ENCODE measurements at regions not wholly inside any gene's neighbourhood (a gene's known extent, or its start where the extent isn't known, plus 50 kb on each side); places are given as distances from the start of the nearest gene placed in this dataset.
"Not testable (repeated sequence)": the region's sequence is repeated elsewhere in the genome, so short reads cannot be mapped to it uniquely, and the experiment has no call there.

DNA sequence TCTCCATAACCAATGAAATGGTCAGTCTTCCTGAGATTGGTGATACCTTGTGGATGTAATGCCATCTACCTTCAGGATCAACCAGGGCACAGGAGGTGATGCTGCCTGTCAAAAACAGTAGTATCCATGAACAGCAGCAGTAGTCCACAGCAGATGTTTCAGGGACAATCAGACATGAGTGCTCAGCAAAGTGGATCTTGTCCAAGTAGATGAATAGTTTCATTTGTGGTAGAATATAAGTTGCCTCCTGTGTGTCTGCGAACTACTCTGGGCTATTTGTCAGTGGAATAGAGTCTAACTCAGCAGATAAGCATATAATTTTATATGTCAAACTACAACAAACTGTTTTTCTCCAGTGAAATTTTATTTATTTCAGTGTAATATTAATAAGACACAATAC, 1860.1 kb upstream of the ACO1 start:
- intact Hi-C loops (cut with DNase I): no loop called here
- no peak overlapping the region for H3K4me3 ChIP-seq
- no peaks in the 10 kb centered on the region for H3K27me3 ChIP-seq
- no peaks in the 10 kb centered on the region for H3K4me1 ChIP-seq
- 81% methylated on average over 1 of the region's 1 CpG for WGBS
- no peak for DNase-seq (ENCODE audit: extremely low spot score)
- no peak overlapping the region for H3K27ac ChIP-seq (replicated peaks in 1 of 4)
- H3K9me3 ChIP-seq: no peaks in the 10 kb centered on the region
- TF ChIP-seq POLR2AphosphoS5 (IDR thresholded peaks at IDR 0.05): no peak
- no peak for TF ChIP-seq CTCF (IDR thresholded peaks at IDR 0.05)
- no peak for TF ChIP-seq EP300 (IDR thresholded peaks at IDR 0.05)
- no peak for TF ChIP-seq POLR2A (IDR thresholded peaks at IDR 0.05; ENCODE audit: low read depth)
- no peaks in the 10 kb centered on the region for H3K36me3 ChIP-seq

DNA sequence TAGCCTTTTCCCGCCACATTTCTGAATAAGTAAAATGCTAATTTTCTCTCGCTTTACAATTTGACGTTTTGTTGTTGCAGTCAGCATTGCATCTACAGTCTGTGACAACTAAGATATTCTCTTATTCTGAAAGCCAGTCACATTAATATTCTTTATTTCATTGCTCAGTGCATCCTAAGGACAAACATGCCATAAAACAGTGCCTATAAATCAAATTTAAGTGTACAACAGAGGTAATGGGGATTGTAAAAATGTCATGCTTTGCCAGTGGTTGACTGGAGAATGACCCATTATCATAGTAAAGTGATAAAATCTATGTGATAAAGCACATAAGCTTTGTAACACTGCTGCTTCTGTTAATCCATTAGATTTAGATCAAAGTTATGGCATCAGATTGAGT, 1850.0 kb upstream of the ACO1 start:
- WGBS: 97% methylated on average over 3 of the region's 3 CpGs
- H3K36me3 ChIP-seq: no peaks in the 10 kb centered on the region
- H3K4me3 ChIP-seq: no peak overlapping the region
- TF ChIP-seq CTCF (IDR thresholded peaks at IDR 0.05): no peak
- TF ChIP-seq POLR2A (IDR thresholded peaks at IDR 0.05; ENCODE audit: low read depth): no peak
- no peak for TF ChIP-seq POLR2AphosphoS5 (IDR thresholded peaks at IDR 0.05)
- no peak for TF ChIP-seq EP300 (IDR thresholded peaks at IDR 0.05)
- no peak for DNase-seq (ENCODE audit: extremely low spot score)
- no peaks in the 10 kb centered on the region for H3K4me1 ChIP-seq
- intact Hi-C loops (cut with DNase I): no loop called here
- no peaks in the 10 kb centered on the region for H3K27me3 ChIP-seq
- H3K9me3 ChIP-seq: no peaks in the 10 kb centered on the region
- no peak overlapping the region for H3K27ac ChIP-seq (replicated peaks in 1 of 4)

- Histone ChIP-seq H3K9me3 (no peaks in the 10 kb centered on the region), H3K36me3 (no peaks in the 10 kb centered on the region), H3K4me3 (no peak overlapping the region), H3K4me1 (no peaks in the 10 kb centered on the region), H3K27me3 (no peaks in the 10 kb centered on the region), H3K27ac (replicated peaks in 1 of 4) (no peak overlapping the region)
- intact Hi-C loops (cut with DNase I): no loop called here
- 81% methylated on average over 2 of the region's 2 CpGs for WGBS
- DNase-seq (ENCODE audit: extremely low spot score): no peak
- TF ChIP-seq POLR2AphosphoS5 (IDR thresholded peaks at IDR 0.05) (no peak), EP300 (IDR thresholded peaks at IDR 0.05) (no peak), CTCF (IDR thresholded peaks at IDR 0.05) (no peak), POLR2A (IDR thresholded peaks at IDR 0.05; ENCODE audit: low read depth) (no peak)
Observed at GRCh38 chr9:30534896-30535295, 1849.5 kb upstream of the ACO1 start.

- Histone ChIP-seq H3K4me1 (no peaks in the 10 kb centered on the region), H3K9me3 (no peaks in the 10 kb centered on the region), H3K27me3 (no peaks in the 10 kb centered on the region), H3K4me3 (no peak overlapping the region), H3K36me3 (no peaks in the 10 kb centered on the region), H3K27ac (replicated peaks in 1 of 4) (no peak overlapping the region)
- 40% methylated on average over 2 of the region's 3 CpGs for WGBS
- TF ChIP-seq CTCF (IDR thresholded peaks at IDR 0.05) (no peak), POLR2AphosphoS5 (IDR thresholded peaks at IDR 0.05) (no peak), EP300 (IDR thresholded peaks at IDR 0.05) (no peak), POLR2A (IDR thresholded peaks at IDR 0.05; ENCODE audit: low read depth) (no peak)
- DNase-seq (ENCODE audit: extremely low spot score): no peak
- intact Hi-C loops (cut with DNase I): no loop called here
Observed at GRCh38 chr9:30536494-30536893, 1847.9 kb upstream of the ACO1 start.

GRCh38 chr9:30539696-30540095, 1844.7 kb upstream of the ACO1 start:
- DNase-seq (ENCODE audit: extremely low spot score); H3K4me1 ChIP-seq; H3K27ac ChIP-seq (replicated peaks in 1 of 4); H3K9me3 ChIP-seq; intact Hi-C loops (cut with DNase I); H3K4me3 ChIP-seq; H3K36me3 ChIP-seq; H3K27me3 ChIP-seq: not testable (repeated sequence)
- WGBS: 80% methylated on average over 1 of the region's 15 CpGs

Measured in esophagus muscularis mucosa (tissue), 4 donors.